Gastroesophageal sphincter (tissue), 2 donors: ENCODE measurements at regions not wholly inside any gene's neighbourhood (a gene's known extent, or its start where the extent isn't known, plus 50 kb on each side); places are given as distances from the start of the nearest gene placed in this dataset.

Source experiments
- POLR2A ChIP-seq, 2 donors: fragments of 450-650 bp; IDR thresholded peaks; one replicate each; pipeline ENCODE4 v1.6.1; 2017; ENCODE audit warnings: antibody characterized with exemption in 2 of 2, mild to moderate bottlenecking in 2 of 2, moderate library complexity in 1 of 2
- POLR2AphosphoS5 ChIP-seq: sonication (generic); formaldehyde crosslinking; IDR thresholded peaks from one replicate; pipeline ENCODE4 v1.6.1; 2017; ENCODE audit warnings: antibody characterized with exemption

DNA sequence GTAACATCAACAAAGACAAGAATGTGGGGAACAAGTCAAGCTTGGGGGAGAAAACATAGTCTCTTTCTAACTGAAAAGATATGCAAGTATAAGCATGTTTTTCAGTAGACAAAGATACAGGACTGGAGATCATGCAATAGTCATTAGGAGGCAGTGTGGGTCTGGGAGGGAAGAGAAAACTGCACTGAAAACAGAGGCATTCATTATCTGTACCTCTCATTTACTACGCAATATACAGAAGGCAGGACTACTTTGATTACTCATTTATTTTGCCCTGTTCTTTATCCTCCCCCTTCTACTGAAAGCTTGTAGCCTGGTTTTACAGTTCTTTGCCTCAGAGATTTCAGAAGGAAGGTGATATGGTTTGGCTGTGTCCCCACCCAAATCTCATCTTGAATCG lies 341.2 kb downstream of the CRPPA start:
- no peak for TF ChIP-seq POLR2AphosphoS5
- no peak for TF ChIP-seq POLR2A (IDR thresholded peaks at IDR 0.05)
